ENCODE measurements at regions not wholly inside any gene's neighbourhood (a gene's known extent, or its start where the extent isn't known, plus 50 kb on each side); places are given as distances from the start of the nearest gene placed in this dataset.
A peak's percentile ranks its signal among the peaks of the same experiment; 100 is the strongest.
"Not testable (repeated sequence)": the region's sequence is repeated elsewhere in the genome, so short reads cannot be mapped to it uniquely, and the experiment has no call there.

GRCh38 chr13:99078017-99078771, 100.3 kb upstream of the DOCK9 start:
- no peak for DNase-seq

- no peak for DNase-seq
Measured at GRCh38 chr13:99080131-99080530, 102.3 kb upstream of the DOCK9 start.

GRCh38 chr13:99083981-99084380, 106.1 kb upstream of the DOCK9 start:
- DNase-seq = no peak

GRCh38 chr13:99085139-99085807, 107.4 kb upstream of the DOCK9 start:
- DNase-seq = no peak

GRCh38 chr13:99085808-99086266, 108.0 kb upstream of the DOCK9 start:
- DNase-seq = no peak

- peak; percentile 65 for DNase-seq
Measured at GRCh38 chr13:99086267-99087097, 108.6 kb upstream of the DOCK9 start.

- peak; percentile 95 for DNase-seq
Measured at GRCh38 chr13:99087098-99087953, 109.5 kb upstream of the DOCK9 start.

- no peak for DNase-seq
Measured at GRCh38 chr13:99087954-99088491, 110.2 kb upstream of the DOCK9 start.

GRCh38 chr13:99093997-99094396, 106.7 kb upstream of the UBAC2 start:
- DNase-seq = no peak

- DNase-seq = not testable (repeated sequence)
Measured at GRCh38 chr13:99101831-99102230, 98.8 kb upstream of the UBAC2 start.

GRCh38 chr13:99103536-99103935, 97.1 kb upstream of the UBAC2 start:
- no peak for DNase-seq

- no peak for DNase-seq
Measured at GRCh38 chr13:99104396-99104795, 96.3 kb upstream of the UBAC2 start.

GRCh38 chr13:99105160-99105559, 95.5 kb upstream of the UBAC2 start:
- DNase-seq = no peak

GRCh38 chr13:99113351-99113750, 87.3 kb upstream of the UBAC2 start:
- DNase-seq = no peak

GRCh38 chr13:99118179-99118578, 82.5 kb upstream of the UBAC2 start:
- no peak for DNase-seq

- peak; percentile 53 for DNase-seq
Measured at GRCh38 chr13:99119656-99120055, 81.0 kb upstream of the UBAC2 start.

- no peak for DNase-seq
Measured at GRCh38 chr13:99120751-99121150, 79.9 kb upstream of the UBAC2 start.

GRCh38 chr13:99122171-99122570, 78.5 kb upstream of the UBAC2 start:
- DNase-seq = no peak

- DNase-seq = no peak
Measured at GRCh38 chr13:99123101-99124045, 77.3 kb upstream of the UBAC2 start.

GRCh38 chr13:99124046-99124400, 76.6 kb upstream of the UBAC2 start:
- DNase-seq = no peak

- peak; percentile 77 for DNase-seq
Measured at GRCh38 chr13:99124794-99125316, 75.8 kb upstream of the UBAC2 start.

All from activated CD4-positive, alpha-beta T cell treated with anti-CD3 and anti-CD28 coated beads, Interleukin-2, amount 50 U/mL, for 16 hours (primary cell).